ENCODE measurements at regions not wholly inside any gene's neighbourhood (a gene's known extent, or its start where the extent isn't known, plus 50 kb on each side); places are given as distances from the start of the nearest gene placed in this dataset.

DNA sequence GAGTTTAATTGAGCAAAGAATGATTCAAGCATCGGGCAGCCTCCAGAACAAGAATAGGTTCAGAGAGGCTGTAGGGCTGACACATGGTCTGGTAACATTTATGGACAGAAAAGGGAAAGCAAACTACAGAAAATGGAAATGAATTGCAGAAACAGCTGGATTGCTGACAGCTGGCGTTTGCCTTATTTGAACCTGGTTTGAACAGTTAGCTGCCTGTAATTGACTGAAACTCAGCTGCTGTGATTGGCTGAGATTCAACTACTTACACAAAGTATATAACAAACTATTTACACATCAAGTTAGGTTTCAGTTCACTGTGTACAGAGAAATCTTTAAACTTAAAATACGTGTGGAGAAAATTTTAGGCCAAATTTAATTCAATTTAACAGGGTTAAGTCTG is 441.7 kb downstream of the PRELID2 start:
- TF ChIP-seq CTCF (IDR thresholded peaks at IDR 0.05) (no peak), POLR2A (IDR thresholded peaks at IDR 0.05) (no peak)

Data from esophagus squamous epithelium (tissue), 4 donors.